Type B pancreatic cell (in vitro differentiated cells): ENCODE measurements at regions not wholly inside any gene's neighbourhood (a gene's known extent, or its start where the extent isn't known, plus 50 kb on each side); places are given as distances from the start of the nearest gene placed in this dataset.

ENCODE experiments used
- DNase-seq: peaks from one replicate; pipeline ENCODE4 v3.0.0; 2021; ENCODE audit warnings: mixed read lengths; ENCODE audit not compliant: unreplicated experiment; ENCODE audit errors: extremely low spot score
- H3K27ac Mint-ChIP-seq: 2 replicates; pipeline ENCODE4 v1.8.0; 2021; ENCODE audit warnings: mild to moderate bottlenecking, mixed read lengths
- H3K27me3 Mint-ChIP-seq: 2 replicates; pipeline ENCODE4 v1.8.0; 2021; ENCODE audit warnings: mixed read lengths
- H3K36me3 Mint-ChIP-seq: 2 replicates; pipeline ENCODE4 v1.8.0; 2021; ENCODE audit warnings: mixed read lengths
- H3K4me1 Mint-ChIP-seq: one replicate; pipeline ENCODE4 v1.8.0; 2021; ENCODE audit warnings: mixed read lengths; ENCODE audit not compliant: unreplicated experiment
- H3K4me3 Mint-ChIP-seq: 2 replicates; pipeline ENCODE4 v1.8.0; 2021; ENCODE audit warnings: mild to moderate bottlenecking, mixed read lengths
- H3K9me3 Mint-ChIP-seq: 2 replicates; pipeline ENCODE4 v1.8.0; 2021; ENCODE audit warnings: mixed read lengths
- TF ChIP-seq, protein P1 (sequence below): fragments of 200-600 bp; sonication (generic); conservative IDR thresholded peaks from 2 replicates; pipeline ENCODE4 v1.5.0; 2021; ENCODE audit warnings: antibody characterized with exemption, mild to moderate bottlenecking

DNA sequence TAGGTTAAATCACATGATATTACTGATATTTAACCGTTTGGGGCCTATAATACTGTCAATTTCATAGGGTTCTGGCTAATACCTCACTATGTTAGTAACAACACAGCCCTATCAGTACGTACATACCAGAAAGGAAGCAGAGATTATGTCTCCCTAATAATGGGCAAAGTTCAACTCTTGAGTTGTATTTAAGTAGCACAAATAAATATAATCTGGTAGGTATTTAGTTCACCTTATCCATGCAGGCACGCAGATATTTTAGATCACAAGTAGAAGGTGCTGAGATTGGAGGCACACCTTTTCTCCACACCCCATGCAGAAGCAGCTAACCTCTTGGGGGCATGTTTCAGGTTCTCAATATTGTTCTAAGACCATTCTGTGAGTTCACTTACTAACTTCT, 118.9 kb downstream of the IRS1 start:
- H3K36me3 Mint-ChIP-seq: no peaks in the 10 kb centered on the region
- no peaks in the 10 kb centered on the region for H3K27me3 Mint-ChIP-seq
- H3K9me3 Mint-ChIP-seq: no peaks in the 10 kb centered on the region
- peaks cover 4% of the 10 kb centered on the region for H3K4me1 Mint-ChIP-seq
- TF ChIP-seq, protein P1, sequence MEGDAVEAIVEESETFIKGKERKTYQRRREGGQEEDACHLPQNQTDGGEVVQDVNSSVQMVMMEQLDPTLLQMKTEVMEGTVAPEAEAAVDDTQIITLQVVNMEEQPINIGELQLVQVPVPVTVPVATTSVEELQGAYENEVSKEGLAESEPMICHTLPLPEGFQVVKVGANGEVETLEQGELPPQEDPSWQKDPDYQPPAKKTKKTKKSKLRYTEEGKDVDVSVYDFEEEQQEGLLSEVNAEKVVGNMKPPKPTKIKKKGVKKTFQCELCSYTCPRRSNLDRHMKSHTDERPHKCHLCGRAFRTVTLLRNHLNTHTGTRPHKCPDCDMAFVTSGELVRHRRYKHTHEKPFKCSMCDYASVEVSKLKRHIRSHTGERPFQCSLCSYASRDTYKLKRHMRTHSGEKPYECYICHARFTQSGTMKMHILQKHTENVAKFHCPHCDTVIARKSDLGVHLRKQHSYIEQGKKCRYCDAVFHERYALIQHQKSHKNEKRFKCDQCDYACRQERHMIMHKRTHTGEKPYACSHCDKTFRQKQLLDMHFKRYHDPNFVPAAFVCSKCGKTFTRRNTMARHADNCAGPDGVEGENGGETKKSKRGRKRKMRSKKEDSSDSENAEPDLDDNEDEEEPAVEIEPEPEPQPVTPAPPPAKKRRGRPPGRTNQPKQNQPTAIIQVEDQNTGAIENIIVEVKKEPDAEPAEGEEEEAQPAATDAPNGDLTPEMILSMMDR: no peak
- H3K4me3 Mint-ChIP-seq: no peak overlapping the region
- H3K27ac Mint-ChIP-seq: no peak overlapping the region
- no peak for DNase-seq

DNA sequence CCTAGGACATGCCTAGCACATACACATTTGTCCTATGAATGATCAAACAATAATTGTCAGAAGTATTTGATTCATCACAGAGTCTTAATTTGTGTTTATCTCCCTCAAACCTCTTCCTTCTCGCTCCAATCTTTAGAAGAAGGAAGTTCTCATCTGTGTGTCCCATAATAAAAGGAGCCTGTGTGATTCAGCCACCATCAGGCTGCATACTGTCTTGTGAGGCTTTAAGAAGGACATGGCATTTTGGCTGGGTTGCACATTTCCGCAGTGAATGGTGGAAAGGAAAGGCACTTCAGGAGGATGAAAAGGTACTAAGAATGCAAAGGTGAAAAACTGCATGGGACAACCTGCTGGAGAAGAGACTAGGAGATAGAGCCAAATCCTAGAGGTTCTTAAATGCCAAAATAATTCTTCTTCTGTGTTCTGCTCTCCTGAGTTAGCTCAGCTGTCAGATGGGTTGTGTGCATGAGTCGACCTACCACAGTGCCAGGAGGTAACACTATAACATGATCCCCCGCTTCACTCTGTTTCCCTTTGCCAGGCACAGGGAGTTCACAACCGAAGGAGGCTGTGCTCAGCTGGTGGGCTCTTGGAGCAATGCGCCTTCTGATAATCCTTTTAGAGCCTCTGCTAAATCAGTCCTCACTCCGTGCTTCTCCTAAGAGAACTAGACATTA, 120.1 kb downstream of the IRS1 start:
- TF ChIP-seq, protein P1: no peak
- Mint-ChIP-seq H3K27me3 (no peaks in the 10 kb centered on the region), H3K36me3 (no peaks in the 10 kb centered on the region), H3K9me3 (no peaks in the 10 kb centered on the region), H3K27ac (no peak overlapping the region), H3K4me1 (peaks cover 4% of the 10 kb centered on the region), H3K4me3 (no peak overlapping the region)
- DNase-seq: no peak

DNA sequence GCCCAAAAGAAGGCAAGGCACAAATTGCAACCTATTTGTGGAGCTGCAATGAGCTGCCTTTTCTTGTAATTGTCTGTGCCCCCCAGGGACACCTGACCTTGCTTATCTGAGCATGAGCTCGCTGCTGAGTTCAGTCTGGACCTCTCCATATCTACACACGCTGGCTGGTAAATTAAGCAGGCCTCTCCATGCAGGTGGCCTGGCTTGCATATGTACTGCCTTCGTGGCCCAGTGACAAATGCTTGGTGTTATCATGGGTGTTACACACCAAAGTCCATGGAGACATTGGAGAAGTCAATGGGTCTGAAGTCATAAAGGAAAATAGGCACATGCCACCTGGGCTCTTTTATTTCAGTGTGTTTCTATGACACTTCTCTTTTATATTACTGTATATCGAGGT, 121.2 kb downstream of the IRS1 start:
- no peaks in the 10 kb centered on the region for H3K36me3 Mint-ChIP-seq
- TF ChIP-seq, protein P1: no peak

DNA sequence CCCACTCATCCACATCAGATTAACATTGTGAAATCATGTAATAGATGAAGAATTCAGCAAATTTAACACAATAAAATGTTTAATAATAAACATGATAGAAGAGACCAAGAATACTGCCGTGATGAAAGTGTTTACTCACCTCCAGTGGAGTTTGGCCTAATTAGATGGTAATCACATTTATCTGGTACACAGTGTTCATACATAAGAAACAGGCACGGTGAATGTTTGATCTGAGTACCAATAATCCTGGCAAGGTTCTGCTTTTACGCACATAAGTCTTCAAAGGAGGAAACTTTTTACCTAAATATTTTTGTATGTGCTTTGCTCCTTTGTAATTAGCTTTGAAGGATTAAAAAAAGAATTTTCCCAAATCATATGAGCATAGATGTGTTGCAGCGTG, 122.5 kb downstream of the IRS1 start:
- TF ChIP-seq, protein P1: no peak
- no peak overlapping the region for H3K4me3 Mint-ChIP-seq
- H3K36me3 Mint-ChIP-seq: no peaks in the 10 kb centered on the region
- peaks cover 10% of the 10 kb centered on the region for H3K4me1 Mint-ChIP-seq
- H3K27ac Mint-ChIP-seq: no peak overlapping the region
- no peaks in the 10 kb centered on the region for H3K27me3 Mint-ChIP-seq
- no peak for DNase-seq
- no peaks in the 10 kb centered on the region for H3K9me3 Mint-ChIP-seq

More for the DNA sequence above, 121.2 kb downstream of the IRS1 start:
- DNase-seq: no peak
- Mint-ChIP-seq H3K4me1 (peaks cover 4% of the 10 kb centered on the region), H3K9me3 (no peaks in the 10 kb centered on the region), H3K27me3 (no peaks in the 10 kb centered on the region), H3K4me3 (no peak overlapping the region), H3K27ac (no peak overlapping the region)

DNA sequence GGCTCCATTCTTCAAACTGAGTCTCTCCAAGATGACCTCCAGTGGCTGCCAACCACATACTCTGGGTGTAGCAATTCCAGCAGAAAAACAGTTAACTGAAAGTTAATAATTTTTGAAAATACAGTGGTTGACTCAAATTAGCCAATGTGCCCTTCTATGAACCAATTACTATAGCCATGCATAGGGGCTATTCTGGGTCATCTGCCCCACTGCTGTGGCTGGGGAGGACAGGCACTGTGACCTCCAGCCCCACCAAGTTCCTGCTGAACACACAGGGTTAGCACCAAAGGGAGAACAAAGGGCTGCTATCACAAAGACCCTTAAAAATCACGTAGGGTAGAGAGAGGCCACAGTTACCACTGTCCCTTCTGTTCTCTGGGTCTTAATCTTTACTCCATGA, 123.0 kb downstream of the IRS1 start:
- Mint-ChIP-seq H3K9me3 (no peaks in the 10 kb centered on the region), H3K27ac (no peak overlapping the region), H3K4me1 (peaks cover 10% of the 10 kb centered on the region), H3K36me3 (no peaks in the 10 kb centered on the region), H3K4me3 (no peak overlapping the region), H3K27me3 (no peaks in the 10 kb centered on the region)
- TF ChIP-seq, protein P1: no peak
- DNase-seq: no peak
